ENCODE measurements at regions not wholly inside any gene's neighbourhood (a gene's known extent, or its start where the extent isn't known, plus 50 kb on each side); places are given as distances from the start of the nearest gene placed in this dataset.

DNA sequence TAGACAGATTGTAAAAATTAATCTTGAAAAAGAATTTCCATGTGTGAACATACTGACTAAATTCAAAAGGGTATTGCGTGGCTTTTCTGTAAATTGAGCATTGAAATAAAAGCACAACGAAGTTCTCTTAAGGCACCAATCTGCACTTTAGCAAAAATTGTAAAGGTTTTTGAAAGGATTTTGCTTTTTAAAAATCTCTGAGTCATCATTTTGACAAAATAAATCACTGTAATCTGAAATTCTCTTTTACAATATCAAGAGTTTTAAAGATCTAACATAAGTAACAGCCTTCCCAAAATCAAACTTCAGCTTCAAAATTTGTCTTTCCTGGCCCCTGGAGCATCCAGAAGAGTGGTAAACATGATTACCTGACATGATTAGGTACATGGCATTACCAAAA lies 830.9 kb upstream of the AGA start:
- TF ChIP-seq YY1 (IDR thresholded peaks at IDR 0.05; ENCODE audit: insufficient read depth, insufficient read length) (no peak), SUZ12 (IDR thresholded peaks at IDR 0.05; ENCODE audit: extremely low read depth, insufficient read depth, insufficient read length) (no peak), ZNF274 (IDR thresholded peaks at IDR 0.05; ENCODE audit: low read depth, low read length) (no peak)

All from NT2/D1 (cell line).